ENCODE measurements at regions not wholly inside any gene's neighbourhood (a gene's known extent, or its start where the extent isn't known, plus 50 kb on each side); places are given as distances from the start of the nearest gene placed in this dataset.

- TF ChIP-seq CTCF (IDR thresholded peaks at IDR 0.05) (no peak), EP300 (IDR thresholded peaks at IDR 0.05) (no peak), POLR2A (IDR thresholded peaks at IDR 0.05) (no peak)
These were observed 912.1 kb upstream of the GRIA3 start for GRCh38 chrX:122272011-122272410.
